ENCODE measurements at regions not wholly inside any gene's neighbourhood (a gene's known extent, or its start where the extent isn't known, plus 50 kb on each side); places are given as distances from the start of the nearest gene placed in this dataset.
"Not testable (repeated sequence)": the region's sequence is repeated elsewhere in the genome, so short reads cannot be mapped to it uniquely, and the experiment has no call there.

- no peaks in the 10 kb centered on the region for H3K4me1 ChIP-seq (ENCODE audit: insufficient read depth)
- no peak for DNase-seq (ENCODE audit: extremely low spot score)
- whole genome bisulfite sequencing, result 42% methylated on average over 2 of the region's 2 CpGs
Observed at GRCh38 chr6:81169166-81169565, 583.3 kb downstream of the TENT5A start.

GRCh38 chr6:81166770-81167169, 585.7 kb downstream of the TENT5A start:
- Histone ChIP-seq H3K27ac (ENCODE audit: low read depth) (no peak overlapping the region), H3K4me3 (ENCODE audit: low read depth, low read length) (no peak overlapping the region)
- DNase-seq (ENCODE audit: extremely low spot score), result no peak

More at GRCh38 chr6:81169166-81169565, 583.3 kb downstream of the TENT5A start:
- no peak overlapping the region for H3K4me3 ChIP-seq (ENCODE audit: low read depth, low read length)
- no peak overlapping the region for H3K27ac ChIP-seq (ENCODE audit: low read depth)
- H3K36me3 ChIP-seq (ENCODE audit: insufficient read depth), result no peaks in the 10 kb centered on the region

GRCh38 chr6:81158956-81159355, 593.5 kb downstream of the TENT5A start:
- WGBS, result 76% methylated on average over 2 of the region's 2 CpGs
- no peak for DNase-seq (ENCODE audit: extremely low spot score)
- no peak overlapping the region for H3K4me3 ChIP-seq (ENCODE audit: low read depth, low read length)
- no peaks in the 10 kb centered on the region for H3K36me3 ChIP-seq (ENCODE audit: insufficient read depth)
- no peaks in the 10 kb centered on the region for H3K4me1 ChIP-seq (ENCODE audit: insufficient read depth)
- no peak overlapping the region for H3K27ac ChIP-seq (ENCODE audit: low read depth)

More at GRCh38 chr6:81166770-81167169, 585.7 kb downstream of the TENT5A start:
- Histone ChIP-seq H3K36me3 (ENCODE audit: insufficient read depth) (no peaks in the 10 kb centered on the region), H3K4me1 (ENCODE audit: insufficient read depth) (no peaks in the 10 kb centered on the region)

- Histone ChIP-seq H3K4me3 (ENCODE audit: low read depth, low read length) (no peak overlapping the region), H3K4me1 (ENCODE audit: insufficient read depth) (no peaks in the 10 kb centered on the region), H3K36me3 (ENCODE audit: insufficient read depth) (no peaks in the 10 kb centered on the region), H3K27ac (ENCODE audit: low read depth) (no peak overlapping the region)
- 66% methylated on average over 3 of the region's 3 CpGs for WGBS
- no peak for DNase-seq (ENCODE audit: extremely low spot score)
Observed at GRCh38 chr6:81148751-81149150, 603.7 kb downstream of the TENT5A start.

GRCh38 chr6:81145506-81145905, 607.0 kb downstream of the TENT5A start:
- Histone ChIP-seq H3K4me1 (ENCODE audit: insufficient read depth) (no peaks in the 10 kb centered on the region), H3K27ac (ENCODE audit: low read depth) (no peak overlapping the region), H3K36me3 (ENCODE audit: insufficient read depth) (no peaks in the 10 kb centered on the region), H3K4me3 (ENCODE audit: low read depth, low read length) (no peak overlapping the region)
- no peak for DNase-seq (ENCODE audit: extremely low spot score)
- 52% methylated on average over 2 of the region's 2 CpGs for WGBS

- Histone ChIP-seq H3K27ac (ENCODE audit: low read depth) (no peak overlapping the region), H3K36me3 (ENCODE audit: insufficient read depth) (no peaks in the 10 kb centered on the region), H3K4me3 (ENCODE audit: low read depth, low read length) (no peak overlapping the region), H3K4me1 (ENCODE audit: insufficient read depth) (no peaks in the 10 kb centered on the region)
- DNase-seq (ENCODE audit: extremely low spot score), result no peak
Observed at GRCh38 chr6:81144346-81144745, 608.1 kb downstream of the TENT5A start.

GRCh38 chr6:81138236-81138635, 614.2 kb downstream of the TENT5A start:
- no peak for DNase-seq (ENCODE audit: extremely low spot score)
- 82% methylated on average over 5 of the region's 5 CpGs for WGBS
- Histone ChIP-seq H3K4me1 (ENCODE audit: insufficient read depth) (no peaks in the 10 kb centered on the region), H3K27ac (ENCODE audit: low read depth) (no peak overlapping the region), H3K36me3 (ENCODE audit: insufficient read depth) (no peaks in the 10 kb centered on the region), H3K4me3 (ENCODE audit: low read depth, low read length) (no peak overlapping the region)

- DNase-seq (ENCODE audit: extremely low spot score), result no peak
- 83% methylated on average over 1 of the region's 1 CpG for WGBS
- Histone ChIP-seq H3K36me3 (ENCODE audit: insufficient read depth) (no peaks in the 10 kb centered on the region), H3K4me3 (ENCODE audit: low read depth, low read length) (no peak overlapping the region), H3K4me1 (ENCODE audit: insufficient read depth) (no peaks in the 10 kb centered on the region), H3K27ac (ENCODE audit: low read depth) (no peak overlapping the region)
Observed at GRCh38 chr6:81130969-81131368, 621.5 kb downstream of the TENT5A start.

- WGBS, result 80% methylated on average over 2 of the region's 2 CpGs
- Histone ChIP-seq H3K4me1 (ENCODE audit: insufficient read depth) (no peaks in the 10 kb centered on the region), H3K27ac (ENCODE audit: low read depth) (no peak overlapping the region), H3K4me3 (ENCODE audit: low read depth, low read length) (no peak overlapping the region), H3K36me3 (ENCODE audit: insufficient read depth) (no peaks in the 10 kb centered on the region)
- no peak for DNase-seq (ENCODE audit: extremely low spot score)
Observed at GRCh38 chr6:81130061-81130460, 622.4 kb downstream of the TENT5A start.

GRCh38 chr6:81128671-81129070, 623.8 kb downstream of the TENT5A start:
- no peaks in the 10 kb centered on the region for H3K36me3 ChIP-seq (ENCODE audit: insufficient read depth)
- no peak overlapping the region for H3K4me3 ChIP-seq (ENCODE audit: low read depth, low read length)
- H3K4me1 ChIP-seq (ENCODE audit: insufficient read depth), result no peaks in the 10 kb centered on the region
- no peak overlapping the region for H3K27ac ChIP-seq (ENCODE audit: low read depth)
- WGBS, result 85% methylated on average over 1 of the region's 1 CpG
- DNase-seq (ENCODE audit: extremely low spot score), result no peak

- Histone ChIP-seq H3K4me1 (ENCODE audit: insufficient read depth) (no peaks in the 10 kb centered on the region), H3K27ac (ENCODE audit: low read depth) (no peak overlapping the region), H3K4me3 (ENCODE audit: low read depth, low read length) (no peak overlapping the region), H3K36me3 (ENCODE audit: insufficient read depth) (no peaks in the 10 kb centered on the region)
- no peak for DNase-seq (ENCODE audit: extremely low spot score)
- WGBS, result 66% methylated on average over 2 of the region's 2 CpGs
Observed at GRCh38 chr6:81126150-81126549, 626.3 kb downstream of the TENT5A start.

- no peaks in the 10 kb centered on the region for H3K36me3 ChIP-seq (ENCODE audit: insufficient read depth)
- no peaks in the 10 kb centered on the region for H3K4me1 ChIP-seq (ENCODE audit: insufficient read depth)
- WGBS, result 97% methylated on average over 3 of the region's 3 CpGs
Observed at GRCh38 chr6:81120280-81120679, 632.2 kb downstream of the TENT5A start.

GRCh38 chr6:81105998-81106397, 646.5 kb downstream of the TENT5A start:
- no peak overlapping the region for H3K27ac ChIP-seq (ENCODE audit: low read depth)
- DNase-seq (ENCODE audit: extremely low spot score), result no peak
- 71% methylated on average over 1 of the region's 1 CpG for WGBS
- H3K4me1 ChIP-seq (ENCODE audit: insufficient read depth), result no peaks in the 10 kb centered on the region
- no peaks in the 10 kb centered on the region for H3K36me3 ChIP-seq (ENCODE audit: insufficient read depth)
- H3K4me3 ChIP-seq (ENCODE audit: low read depth, low read length), result no peak overlapping the region

More at GRCh38 chr6:81120280-81120679, 632.2 kb downstream of the TENT5A start:
- no peak overlapping the region for H3K4me3 ChIP-seq (ENCODE audit: low read depth, low read length)
- no peak for DNase-seq (ENCODE audit: extremely low spot score)
- H3K27ac ChIP-seq (ENCODE audit: low read depth), result no peak overlapping the region

- no peak for DNase-seq (ENCODE audit: extremely low spot score)
- Histone ChIP-seq H3K4me1 (ENCODE audit: insufficient read depth) (no peaks in the 10 kb centered on the region), H3K36me3 (ENCODE audit: insufficient read depth) (no peaks in the 10 kb centered on the region), H3K4me3 (ENCODE audit: low read depth, low read length) (no peak overlapping the region), H3K27ac (ENCODE audit: low read depth) (no peak overlapping the region)
- WGBS, result 98% methylated on average over 20 of the region's 20 CpGs
Observed at GRCh38 chr6:81098109-81098814, 654.2 kb downstream of the TENT5A start.

- WGBS, result 93% methylated on average over 6 of the region's 6 CpGs
- DNase-seq (ENCODE audit: extremely low spot score); H3K4me1 ChIP-seq (ENCODE audit: insufficient read depth); H3K27ac ChIP-seq (ENCODE audit: low read depth); H3K4me3 ChIP-seq (ENCODE audit: low read depth, low read length); H3K36me3 ChIP-seq (ENCODE audit: insufficient read depth): not testable (repeated sequence)
Observed at GRCh38 chr6:81096464-81096863, 656.0 kb downstream of the TENT5A start.

All from urinary bladder (tissue), 3 donors.